Skeletal muscle tissue (tissue), 3 donors: ENCODE measurements at regions not wholly inside any gene's neighbourhood (a gene's known extent, or its start where the extent isn't known, plus 50 kb on each side); places are given as distances from the start of the nearest gene placed in this dataset.

Source experiments
- H3K27ac ChIP-seq: one replicate; pipeline ENCODE4 v1.7.0; 2013; ENCODE audit warnings: mild to moderate bottlenecking, low read depth, low read length, inconsistent platforms
- H3K27me3 ChIP-seq, 3 donors: one replicate each; pipeline ENCODE4 v1.7.0; 2013; ENCODE audit warnings: low read length in 3 of 3; ENCODE audit not compliant: control insufficient read depth in 3 of 3, insufficient read depth in 3 of 3
- H3K36me3 ChIP-seq, 3 donors: one replicate each; pipeline ENCODE4 v1.7.0; 2013; ENCODE audit warnings: low read length in 3 of 3; ENCODE audit not compliant: control insufficient read depth in 3 of 3, insufficient read depth in 3 of 3
- H3K4me1 ChIP-seq, 3 donors: one replicate each; pipeline ENCODE4 v1.7.0; 2013; ENCODE audit warnings: low read length in 3 of 3, mild to moderate bottlenecking in 3 of 3; ENCODE audit not compliant: control insufficient read depth in 3 of 3, insufficient read depth in 3 of 3
- H3K4me3 ChIP-seq, 3 donors: one replicate each; pipeline ENCODE4 v1.7.0; 2013; ENCODE audit warnings: low read length in 3 of 3
- H3K9ac ChIP-seq, 3 donors: one replicate each; pipeline ENCODE4 v1.7.0; 2013; ENCODE audit warnings: low read length in 3 of 3, mild to moderate bottlenecking in 3 of 3, moderate library complexity in 2 of 3, low read depth in 1 of 3
- H3K9me3 ChIP-seq, 3 donors: one replicate each; pipeline ENCODE4 v1.7.0; 2013; ENCODE audit warnings: low read length in 3 of 3; ENCODE audit not compliant: control insufficient read depth in 3 of 3
- donor health status: Osteomylitis.

DNA sequence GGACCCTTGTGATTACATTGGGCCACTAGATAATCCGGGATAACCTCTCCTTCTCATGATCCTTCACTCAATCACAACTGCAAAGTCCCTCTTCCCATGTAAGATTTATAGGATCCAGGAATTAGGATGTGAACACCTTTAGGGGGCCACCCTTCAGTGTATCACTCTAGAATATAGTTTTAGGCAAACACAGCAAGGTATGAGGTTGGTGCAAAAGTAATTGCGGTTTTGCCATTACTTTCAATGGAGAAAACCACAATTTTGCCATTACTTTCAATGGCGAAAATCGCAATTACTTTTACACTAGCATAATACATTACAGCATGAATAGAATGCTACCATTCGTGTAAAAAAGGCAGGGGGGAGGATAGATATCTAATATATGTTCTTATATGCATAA lies 104.0 kb downstream of the BAMBI start:
- Histone ChIP-seq H3K9ac (no peak overlapping the region), H3K36me3 (no peaks in the 10 kb centered on the region), H3K4me1 (no peaks in the 10 kb centered on the region), H3K4me3 (no peak overlapping the region), H3K27me3 (no peaks in the 10 kb centered on the region), H3K27ac (no peak overlapping the region), H3K9me3 (no peaks in the 10 kb centered on the region)

DNA sequence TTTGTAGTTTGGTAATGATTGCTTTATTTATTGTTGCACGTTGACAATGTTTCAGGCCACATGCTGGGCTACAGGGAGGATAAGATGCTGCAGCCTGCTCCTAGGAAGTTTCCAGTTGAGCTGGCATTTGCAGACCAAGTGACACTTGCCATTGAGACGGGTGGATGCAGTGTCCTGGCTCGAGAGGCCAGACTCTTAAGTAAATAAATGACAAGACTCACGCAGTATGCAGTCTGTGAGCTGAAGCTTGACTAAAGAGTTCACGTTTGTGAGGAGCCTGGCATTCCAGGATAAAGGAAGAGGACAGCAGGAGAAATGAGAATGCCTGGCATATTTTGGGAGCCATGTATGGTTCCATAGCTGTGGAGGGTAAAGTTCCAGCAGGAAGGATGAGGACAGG lies 105.8 kb downstream of the BAMBI start:
- H3K9ac ChIP-seq = no peak overlapping the region
- no peaks in the 10 kb centered on the region for H3K27me3 ChIP-seq
- H3K4me3 ChIP-seq = no peak overlapping the region
- no peaks in the 10 kb centered on the region for H3K4me1 ChIP-seq
- no peaks in the 10 kb centered on the region for H3K36me3 ChIP-seq
- H3K27ac ChIP-seq = no peak overlapping the region
- no peaks in the 10 kb centered on the region for H3K9me3 ChIP-seq

DNA sequence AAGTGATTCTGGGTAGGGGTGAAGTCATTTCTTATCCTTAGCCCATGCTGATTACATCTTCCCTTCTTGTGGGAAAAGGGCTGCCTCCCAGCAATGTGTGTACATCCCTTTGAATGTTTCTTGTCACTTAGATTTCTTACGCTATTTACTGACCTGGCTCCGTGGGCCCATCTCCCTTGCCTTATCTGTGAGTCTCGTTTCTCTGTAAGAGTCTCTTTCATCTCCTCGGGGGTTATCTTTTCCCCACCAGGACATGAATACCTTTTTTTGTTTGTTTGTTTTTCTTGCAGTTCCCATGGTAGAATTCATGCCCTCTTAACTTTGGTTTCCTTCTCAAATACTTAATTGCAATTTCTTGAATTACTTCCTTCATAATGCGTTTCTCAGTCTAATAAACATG lies 107.7 kb downstream of the BAMBI start:
- Histone ChIP-seq H3K27me3 (no peaks in the 10 kb centered on the region), H3K4me1 (no peaks in the 10 kb centered on the region), H3K9me3 (no peaks in the 10 kb centered on the region), H3K27ac (no peak overlapping the region), H3K36me3 (no peaks in the 10 kb centered on the region), H3K9ac (no peak overlapping the region), H3K4me3 (no peak overlapping the region)

DNA sequence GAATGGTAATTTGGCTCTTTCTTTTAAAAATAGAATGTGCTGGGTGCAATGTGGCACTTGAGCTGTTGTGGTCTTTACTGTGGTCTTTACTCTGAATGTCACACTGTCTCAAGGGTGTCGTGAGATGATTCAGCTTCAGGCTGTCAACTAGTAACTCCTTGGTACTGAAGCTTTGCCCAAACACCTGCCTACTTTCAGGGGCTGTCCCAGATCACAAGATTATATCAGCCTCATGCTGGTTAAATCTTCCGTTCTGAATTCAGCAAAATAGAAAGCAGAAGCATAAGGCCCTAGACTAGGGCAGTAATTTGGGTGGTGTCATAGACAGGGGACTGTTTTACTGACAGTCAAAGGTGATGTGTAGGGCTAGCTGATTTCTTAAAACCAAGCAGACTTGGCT lies 110.9 kb downstream of the BAMBI start:
- no peak overlapping the region for H3K9ac ChIP-seq
- no peaks in the 10 kb centered on the region for H3K4me1 ChIP-seq
- H3K4me3 ChIP-seq = no peak overlapping the region
- no peaks in the 10 kb centered on the region for H3K36me3 ChIP-seq
- no peaks in the 10 kb centered on the region for H3K27me3 ChIP-seq
- H3K9me3 ChIP-seq = no peaks in the 10 kb centered on the region
- H3K27ac ChIP-seq = no peak overlapping the region

DNA sequence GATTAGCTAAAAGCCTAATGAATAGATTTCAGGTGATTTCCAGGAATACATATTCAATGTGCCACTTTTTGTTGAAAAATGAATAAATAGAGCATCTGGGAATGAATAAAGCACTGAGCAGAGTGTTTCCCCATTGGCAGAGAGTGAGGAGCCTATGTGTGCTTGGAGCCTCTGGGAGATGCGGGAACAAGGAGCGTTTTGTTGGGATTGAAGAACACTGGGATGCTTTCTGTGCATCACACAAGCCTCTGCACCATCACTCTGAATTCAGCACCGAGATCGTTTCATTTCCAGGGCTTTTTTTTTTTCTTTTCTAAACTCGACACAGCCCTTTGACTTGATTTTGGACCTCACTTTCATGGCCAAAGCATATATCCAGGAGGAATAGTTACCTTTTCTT lies 111.4 kb downstream of the BAMBI start:
- Histone ChIP-seq H3K4me3 (no peak overlapping the region), H3K9me3 (no peaks in the 10 kb centered on the region), H3K27me3 (no peaks in the 10 kb centered on the region), H3K4me1 (no peaks in the 10 kb centered on the region), H3K9ac (no peak overlapping the region), H3K27ac (no peak overlapping the region), H3K36me3 (no peaks in the 10 kb centered on the region)

DNA sequence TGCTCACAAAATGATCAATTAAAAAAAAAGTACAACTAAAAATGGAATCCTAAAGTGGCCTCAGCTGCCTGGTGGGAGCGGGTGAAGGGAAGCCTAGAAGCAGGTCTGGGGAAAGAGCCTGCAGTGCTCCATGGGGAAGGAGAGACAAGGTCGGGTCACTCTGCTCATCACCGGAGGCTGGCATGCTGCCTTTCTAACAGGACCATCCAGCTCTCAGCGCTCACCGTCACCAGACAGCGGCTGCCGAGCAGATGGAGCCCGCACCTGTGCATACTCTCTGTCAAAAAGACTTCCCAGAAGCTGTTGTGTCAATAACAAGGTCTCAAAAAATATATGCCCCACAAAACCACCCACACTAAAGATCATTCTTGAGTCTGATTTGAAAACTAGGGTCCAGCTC lies 112.8 kb downstream of the BAMBI start:
- H3K27me3 ChIP-seq = no peaks in the 10 kb centered on the region
- no peak overlapping the region for H3K9ac ChIP-seq
- H3K4me1 ChIP-seq = no peaks in the 10 kb centered on the region
- H3K27ac ChIP-seq = no peak overlapping the region
- no peak overlapping the region for H3K4me3 ChIP-seq
- no peaks in the 10 kb centered on the region for H3K9me3 ChIP-seq
- no peaks in the 10 kb centered on the region for H3K36me3 ChIP-seq

DNA sequence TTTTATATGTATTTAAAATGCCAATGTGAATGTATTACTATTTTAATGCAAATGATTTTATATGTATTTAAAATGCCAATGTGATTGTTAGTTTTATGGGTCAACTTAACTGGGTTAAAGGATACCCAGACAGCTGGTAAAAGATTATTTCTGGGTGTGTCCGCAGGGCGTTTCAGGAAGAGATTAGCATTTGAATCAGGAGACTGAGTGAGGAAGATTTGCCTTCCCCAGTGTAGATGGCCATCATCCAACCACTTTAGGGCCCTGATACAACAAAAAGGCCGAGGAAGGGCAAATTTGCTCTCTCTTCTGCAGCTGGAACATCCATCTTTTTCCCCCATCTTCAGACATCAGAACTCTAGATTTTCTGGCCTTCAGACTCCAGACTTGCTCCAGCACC lies 116.2 kb downstream of the BAMBI start:
- Histone ChIP-seq H3K27ac (no peak overlapping the region), H3K4me3 (no peak overlapping the region)

DNA sequence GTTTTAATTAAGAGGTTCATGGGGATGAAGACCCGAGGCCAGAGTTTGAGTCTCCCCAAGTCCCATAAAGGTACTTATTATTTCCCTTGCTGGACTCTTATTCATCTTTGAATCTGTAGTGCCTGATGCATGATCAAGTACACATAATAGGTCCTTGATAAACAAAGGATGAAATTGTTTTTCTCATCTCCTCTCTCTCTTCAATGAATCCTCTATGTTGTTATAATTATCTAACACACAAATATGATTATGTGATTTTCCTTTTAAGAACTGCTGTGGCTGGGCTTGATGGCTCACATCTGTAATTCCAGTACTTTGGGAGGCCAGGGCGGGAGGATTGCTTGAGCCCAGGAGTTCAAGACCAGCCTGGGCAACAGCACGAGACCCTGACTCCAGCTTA lies 117.7 kb downstream of the BAMBI start:
- no peak overlapping the region for H3K4me3 ChIP-seq
- H3K9me3 ChIP-seq = no peaks in the 10 kb centered on the region
- no peak overlapping the region for H3K27ac ChIP-seq
- no peaks in the 10 kb centered on the region for H3K27me3 ChIP-seq
- H3K36me3 ChIP-seq = no peaks in the 10 kb centered on the region
- no peak overlapping the region for H3K9ac ChIP-seq
- H3K4me1 ChIP-seq = peaks cover 0 to under 1% (median under 1%) of the 10 kb centered on the region in 3 donors

More for the DNA sequence above, 116.2 kb downstream of the BAMBI start:
- no peak overlapping the region for H3K9ac ChIP-seq
- H3K4me1 ChIP-seq = no peaks in the 10 kb centered on the region
- H3K9me3 ChIP-seq = no peaks in the 10 kb centered on the region
- no peaks in the 10 kb centered on the region for H3K36me3 ChIP-seq
- H3K27me3 ChIP-seq = no peaks in the 10 kb centered on the region

DNA sequence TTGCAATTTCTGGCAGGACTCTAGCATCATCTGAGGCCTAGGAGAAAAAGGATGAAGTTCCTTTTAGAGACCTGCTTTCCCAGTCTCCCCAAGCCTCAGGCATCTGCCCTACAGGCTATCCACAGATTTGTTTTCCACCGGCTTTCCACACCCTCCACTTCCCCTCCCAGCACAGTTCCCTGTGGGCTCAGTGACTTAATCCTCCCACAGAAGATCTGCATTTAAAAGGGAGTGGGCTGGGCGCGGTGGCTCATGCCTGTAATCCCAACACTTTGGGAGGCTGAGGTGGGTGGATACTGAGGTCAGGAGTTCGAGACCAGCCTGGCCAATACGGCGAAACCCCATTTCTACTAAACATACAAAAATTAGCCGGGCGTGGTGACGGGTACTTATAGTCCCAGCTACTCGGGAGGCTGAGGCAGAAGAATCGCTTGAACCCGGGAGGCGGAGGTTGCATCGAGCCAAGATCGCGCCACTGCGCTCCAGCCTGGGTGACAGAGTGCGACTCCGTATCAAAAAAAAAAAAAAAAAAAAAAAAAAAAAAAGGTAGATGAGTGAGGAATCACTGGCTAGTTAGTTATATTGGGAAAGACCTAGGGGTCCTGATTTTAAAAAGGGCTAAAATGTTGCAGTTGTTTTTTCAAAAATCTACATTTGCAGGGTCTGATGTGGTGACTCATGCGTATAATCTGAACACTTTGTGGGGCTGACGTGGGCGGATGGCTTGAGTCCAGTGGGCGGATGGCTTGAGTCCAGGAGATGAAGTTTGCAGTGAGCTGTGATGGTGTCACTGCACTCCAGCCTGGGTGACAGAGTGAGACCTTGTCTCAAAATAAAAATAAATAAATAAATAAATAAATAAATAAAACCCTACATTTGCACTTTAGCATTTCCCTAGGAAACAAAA lies 119.5 kb downstream of the BAMBI start:
- H3K9me3 ChIP-seq = no peaks in the 10 kb centered on the region
- H3K4me3 ChIP-seq = no peak overlapping the region
- no peak overlapping the region for H3K27ac ChIP-seq
- H3K27me3 ChIP-seq = no peaks in the 10 kb centered on the region
- no peak overlapping the region for H3K9ac ChIP-seq
- peaks cover 0 to 9% (median 5%) of the 10 kb centered on the region in 3 donors for H3K4me1 ChIP-seq
- H3K36me3 ChIP-seq = no peaks in the 10 kb centered on the region

DNA sequence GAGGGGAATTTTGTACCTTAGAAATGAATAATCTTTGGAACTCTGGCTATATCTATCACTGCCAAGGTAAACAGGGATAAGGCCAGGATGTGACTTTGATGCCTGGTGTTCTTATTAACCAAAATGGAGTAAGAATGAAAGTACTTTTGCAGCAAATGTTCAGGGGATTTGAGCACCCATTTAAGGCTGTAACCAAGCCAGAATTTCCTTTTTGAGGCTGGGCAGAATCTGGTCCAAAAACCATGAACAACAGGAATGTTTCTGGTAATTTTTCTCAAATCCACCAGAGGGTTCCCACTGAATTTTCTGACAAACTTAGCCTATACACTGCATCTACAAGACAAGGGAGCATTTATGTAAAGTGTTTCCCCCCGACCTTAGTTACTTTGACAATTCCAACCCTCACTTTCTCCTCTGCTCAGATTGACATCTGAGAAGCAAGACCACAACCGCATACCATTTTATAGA lies 120.6 kb downstream of the BAMBI start:
- no peak overlapping the region for H3K9ac ChIP-seq
- no peak overlapping the region for H3K27ac ChIP-seq
- peaks cover 0 to 9% (median 5%) of the 10 kb centered on the region in 3 donors for H3K4me1 ChIP-seq
- no peaks in the 10 kb centered on the region for H3K27me3 ChIP-seq
- no peak overlapping the region for H3K4me3 ChIP-seq
- H3K36me3 ChIP-seq = no peaks in the 10 kb centered on the region
- H3K9me3 ChIP-seq = no peaks in the 10 kb centered on the region
